ENCODE measurements at regions not wholly inside any gene's neighbourhood (a gene's known extent, or its start where the extent isn't known, plus 50 kb on each side); places are given as distances from the start of the nearest gene placed in this dataset.

- no peak overlapping the region for H2BK120ac ChIP-seq (replicated peaks; ENCODE audit: low read depth, low read length)
- H3K79me1 ChIP-seq (ENCODE audit: low read depth, low read length) = no peaks in the 10 kb centered on the region
- no peak overlapping the region for H3K4me3 ChIP-seq (ENCODE audit: extremely low read depth in 1 of 4, insufficient read depth in 2 of 4, low read depth in 3 of 4, low read length in 4 of 4)
- H3K27me3 ChIP-seq (replicated peaks in 1 of 4; ENCODE audit: control insufficient read depth in 3 of 4, extremely low read depth in 1 of 4, insufficient read depth in 3 of 4, low read length in 3 of 4) = no peaks in the 10 kb centered on the region
- FAIRE-seq = no peak
- no peak overlapping the region for H4K5ac ChIP-seq (ENCODE audit: insufficient read length, low read depth, low read length)
- no peak overlapping the region for H3K56ac ChIP-seq (replicated peaks; ENCODE audit: insufficient read length, low read depth, low read length)
- no peaks in the 10 kb centered on the region for H4K20me1 ChIP-seq (replicated peaks in 1 of 2; ENCODE audit: control insufficient read depth in 1 of 2, insufficient read depth in 2 of 2, low read length in 2 of 2)
- ChIA-PET POLR2A (ENCODE audit: partially characterized antibody) (interaction anchor here (0.9 kb wide), 1 partner anchor 9 kb away, joined by 3 read pairs; no protein-coding TSS in a partner anchor), CTCF (ENCODE audit: partially characterized antibody) (interaction anchor here (0.7 kb wide), 1 partner anchor 283 kb away, joined by 3 read pairs; no protein-coding TSS in a partner anchor)
- no peak overlapping the region for H4K91ac ChIP-seq (replicated peaks; ENCODE audit: insufficient read length, low read length)
- H3K23ac ChIP-seq (ENCODE audit: insufficient read length) = no peak overlapping the region
- no peak for DNase-seq (ENCODE audit: low read depth in 1 of 2, low spot score in 2 of 2)
- 91% methylated on average over 2 of the region's 2 CpGs; no CpG with 5 or more reads in 1 of the 2 experiments for WGBS, 2 experiments (ENCODE audit: extremely low coverage in 1 of 2, insufficient coverage in 1 of 2, insufficient read length in 1 of 2, insufficient replicate concordance in 2 of 2, low coverage in 1 of 2, low lambda C conversion rate in 2 of 2, missing lambda C conversion rate in 1 of 2)
- H2BK12ac ChIP-seq (ENCODE audit: low read depth, low read length) = no peak overlapping the region; the same call in 1 of the 2 replicates
- no peak overlapping the region for H2AFZ ChIP-seq (ENCODE audit: low read length)
- H3K4me1 ChIP-seq (replicated peaks in 1 of 4; ENCODE audit: control insufficient read depth in 3 of 4, insufficient read depth in 4 of 4, low read length in 3 of 4) = no peaks in the 10 kb centered on the region
- no peak overlapping the region for H2BK20ac ChIP-seq (ENCODE audit: low read length)
- H3K9me3 ChIP-seq (ENCODE audit: insufficient read depth in 2 of 2, low read depth in 1 of 2, low read length in 1 of 2) = no peaks in the 10 kb centered on the region; a peak in 1 of 4 replicates
- no peak overlapping the region for H3K27ac ChIP-seq (ENCODE audit: low read depth, low read length)
- H3K23me2 ChIP-seq (ENCODE audit: low read depth, low read length) = no peaks in the 10 kb centered on the region
- no peak overlapping the region for H2BK15ac ChIP-seq (ENCODE audit: low read length)
- H3K4ac ChIP-seq (replicated peaks; ENCODE audit: insufficient read length, low read depth, low read length) = no peak overlapping the region
- no peaks in the 10 kb centered on the region for H3K36me3 ChIP-seq (ENCODE audit: control insufficient read depth in 2 of 4, insufficient read depth in 4 of 4, low read length in 3 of 4)
- H3K79me2 ChIP-seq (ENCODE audit: control insufficient read depth in 1 of 2, insufficient read depth in 2 of 2, low read length in 2 of 2) = no peaks in the 10 kb centered on the region
- H3K14ac ChIP-seq (ENCODE audit: insufficient read length) = no peak overlapping the region
- no peak overlapping the region for H2BK5ac ChIP-seq (ENCODE audit: low read depth, low read length)
- no peak overlapping the region for H3K18ac ChIP-seq (ENCODE audit: extremely low read depth, low read length)
- no peak overlapping the region for H4K8ac ChIP-seq (ENCODE audit: extremely low read depth, insufficient read depth, low read length)
- H3K4me2 ChIP-seq (ENCODE audit: insufficient read depth in 1 of 2, low read depth in 2 of 2, low read length in 2 of 2) = no peak overlapping the region
- H3K9ac ChIP-seq (replicated peaks in 1 of 4; ENCODE audit: extremely low read depth in 1 of 4, low read depth in 3 of 4, low read length in 3 of 4) = no peak overlapping the region
- H2AK5ac ChIP-seq (ENCODE audit: low read depth, low read length) = no peak overlapping the region
- TF ChIP-seq RXRA (IDR thresholded peaks at IDR 0.05; ENCODE audit: insufficient read depth, low read depth, low read length) (no peak), KDM4A (IDR thresholded peaks at IDR 0.05; ENCODE audit: low read depth, low read length, severe bottlenecking) (no peak), TAF1 (IDR thresholded peaks at IDR 0.05; ENCODE audit: low read depth, low read length) (no peak), SIRT6 (IDR thresholded peaks at IDR 0.05; ENCODE audit: low read length) (no peak), POLR2AphosphoS5 (IDR thresholded peaks at IDR 0.05; ENCODE audit: low read depth, low read length) (no peak), CHD2 (IDR thresholded peaks at IDR 0.05; ENCODE audit: low read length) (no peak), HDAC2 (IDR thresholded peaks at IDR 0.05; ENCODE audit: borderline replicate concordance in 1 of 2, low read depth in 2 of 2, low read length in 2 of 2) (no peak), GTF2F1 (IDR thresholded peaks at IDR 0.05; ENCODE audit: borderline replicate concordance, low read depth, low read length) (no peak)
These were observed 76.2 kb upstream of the MAP3K7 start for GRCh38 chr6:90663106-90663505.

Data from H1 (cell line).